WERI-Rb-1 (cell line): ENCODE measurements at regions not wholly inside any gene's neighbourhood (a gene's known extent, or its start where the extent isn't known, plus 50 kb on each side); places are given as distances from the start of the nearest gene placed in this dataset.

Experiments
- DNase-seq: peaks from one replicate; pipeline ENCODE4 v3.0.0-alpha.2; 2020
- H3K27ac ChIP-seq: fragments of 250-450 bp; sonication (Bioruptor Pico); 2 replicates; pipeline ENCODE4 v1.5.1; 2020; ENCODE audit warnings: mild to moderate bottlenecking, moderate library complexity
- H3K27me3 ChIP-seq: fragments of 250-450 bp; sonication (Bioruptor Pico); 2 replicates; pipeline ENCODE4 v1.5.1; 2021; ENCODE audit warnings: mild to moderate bottlenecking, low read depth, moderate library complexity; ENCODE audit not compliant: insufficient read depth, severe bottlenecking
- H3K36me3 ChIP-seq: fragments of 250-450 bp; sonication (Bioruptor Pico); 2 replicates; pipeline ENCODE4 v1.5.1; 2020; ENCODE audit warnings: mild to moderate bottlenecking, moderate library complexity
- H3K4me3 ChIP-seq: 2 replicates; pipeline ENCODE4 v1.5.1; 2011; ENCODE audit warnings: low read depth, mild to moderate bottlenecking, control low read depth, low read length
- H3K9me3 ChIP-seq: fragments of 250-450 bp; sonication (Bioruptor Pico); 2 replicates; pipeline ENCODE4 v1.5.1; 2021; ENCODE audit warnings: mild to moderate bottlenecking, moderate library complexity; ENCODE audit not compliant: severe bottlenecking
- CTCF ChIP-seq: IDR thresholded peaks from 2 replicates; pipeline ENCODE4 v1.5.1; 2011; ENCODE audit warnings: low read depth, mild to moderate bottlenecking, control low read depth, inconsistent platforms, low read length

GRCh38 chr1:55374801-55375616 is 159.8 kb upstream of the USP24 start:
- Histone ChIP-seq H3K27ac (no peak overlapping the region), H3K27me3 (peaks cover 8% of the 10 kb centered on the region), H3K4me3 (no peak overlapping the region), H3K36me3 (no peaks in the 10 kb centered on the region), H3K9me3 (no peaks in the 10 kb centered on the region)
- TF ChIP-seq CTCF = no peak
- no peak for DNase-seq

GRCh38 chr1:55374216-55374615 is 159.1 kb upstream of the USP24 start:
- TF ChIP-seq CTCF = no peak
- H3K9me3 ChIP-seq = no peaks in the 10 kb centered on the region
- H3K27ac ChIP-seq = no peak overlapping the region
- peaks cover 8% of the 10 kb centered on the region for H3K27me3 ChIP-seq
- no peak for DNase-seq
- H3K36me3 ChIP-seq = no peaks in the 10 kb centered on the region
- no peak overlapping the region for H3K4me3 ChIP-seq

- no peak for TF ChIP-seq CTCF
- no peak for DNase-seq
- Histone ChIP-seq H3K36me3 (no peaks in the 10 kb centered on the region), H3K27ac (no peak overlapping the region), H3K4me3 (no peak overlapping the region), H3K27me3 (peaks cover 8% of the 10 kb centered on the region), H3K9me3 (no peaks in the 10 kb centered on the region)
Measured at GRCh38 chr1:55369474-55369873, 154.3 kb upstream of the USP24 start.

GRCh38 chr1:55368698-55369097 is 153.5 kb upstream of the USP24 start:
- peaks cover 8% of the 10 kb centered on the region for H3K27me3 ChIP-seq
- TF ChIP-seq CTCF = no peak
- H3K36me3 ChIP-seq = no peaks in the 10 kb centered on the region
- no peak overlapping the region for H3K27ac ChIP-seq
- no peak overlapping the region for H3K4me3 ChIP-seq
- DNase-seq = no peak
- no peaks in the 10 kb centered on the region for H3K9me3 ChIP-seq

- no peak overlapping the region for H3K27ac ChIP-seq
- no peak overlapping the region for H3K4me3 ChIP-seq
- no peak for DNase-seq
- peaks cover 8% of the 10 kb centered on the region for H3K27me3 ChIP-seq
- no peak for TF ChIP-seq CTCF
- no peaks in the 10 kb centered on the region for H3K9me3 ChIP-seq
- H3K36me3 ChIP-seq = no peaks in the 10 kb centered on the region
Measured at GRCh38 chr1:55367273-55367672, 152.1 kb upstream of the USP24 start.

- no peak overlapping the region for H3K27ac ChIP-seq
- TF ChIP-seq CTCF = no peak
- DNase-seq = no peak
- no peak overlapping the region for H3K4me3 ChIP-seq
- no peaks in the 10 kb centered on the region for H3K9me3 ChIP-seq
- no peaks in the 10 kb centered on the region for H3K27me3 ChIP-seq
- H3K36me3 ChIP-seq = no peaks in the 10 kb centered on the region
Measured at GRCh38 chr1:55364216-55364615, 149.1 kb upstream of the USP24 start.
